GM21619 (cell line): ENCODE measurements at regions not wholly inside any gene's neighbourhood (a gene's known extent, or its start where the extent isn't known, plus 50 kb on each side); places are given as distances from the start of the nearest gene placed in this dataset.

Experiments used
- ATAC-seq: cut with Tn5 transposase; IDR thresholded peaks from one replicate; pipeline ENCODE4 v1.9.1; 2021; ENCODE audit not compliant: unreplicated experiment

DNA sequence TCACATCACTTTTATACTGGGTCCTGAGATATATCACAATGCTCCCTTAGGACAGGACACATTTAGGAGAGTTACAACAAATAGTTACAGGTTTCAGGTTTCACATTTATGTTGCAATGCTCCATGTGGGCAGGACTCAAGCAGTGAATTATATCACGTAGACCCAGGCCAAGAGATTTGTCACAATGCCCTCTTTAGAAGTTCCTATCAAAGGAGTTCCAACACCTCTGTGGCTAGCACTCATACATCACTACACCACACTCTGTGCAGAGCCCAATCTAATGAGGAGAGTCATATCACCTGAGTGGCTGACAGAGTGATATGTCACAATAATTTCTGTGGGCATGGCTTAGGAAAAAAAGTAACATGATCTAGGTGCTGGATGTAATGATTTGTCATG is 1068.2 kb upstream of the AMELY start:
- no peak for ATAC-seq

GRCh38 chrY:7977301-7977700 is 1065.7 kb upstream of the AMELY start:
- ATAC-seq = no peak

DNA sequence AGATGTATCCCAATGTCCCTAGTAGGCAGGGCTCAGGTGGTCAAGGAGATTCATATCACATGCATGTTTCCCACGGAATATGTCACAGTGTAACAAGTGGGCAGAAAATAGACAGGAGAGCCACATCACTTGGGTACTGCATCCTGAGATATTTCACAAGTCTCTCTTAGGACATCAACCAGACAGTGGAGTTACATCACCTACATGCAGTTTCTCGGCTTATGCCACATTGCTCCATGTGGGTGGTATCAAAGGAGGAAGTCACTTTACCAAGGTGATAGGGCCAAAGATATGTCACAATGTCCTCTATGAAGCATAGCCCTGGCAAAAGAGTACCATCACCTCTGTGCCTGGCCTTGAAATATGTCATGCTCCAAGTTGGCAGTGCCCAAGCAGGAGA is 1056.7 kb upstream of the AMELY start:
- no peak for ATAC-seq

- no peak for ATAC-seq
Measured at GRCh38 chrY:7966916-7967315, 1055.4 kb upstream of the AMELY start.

DNA sequence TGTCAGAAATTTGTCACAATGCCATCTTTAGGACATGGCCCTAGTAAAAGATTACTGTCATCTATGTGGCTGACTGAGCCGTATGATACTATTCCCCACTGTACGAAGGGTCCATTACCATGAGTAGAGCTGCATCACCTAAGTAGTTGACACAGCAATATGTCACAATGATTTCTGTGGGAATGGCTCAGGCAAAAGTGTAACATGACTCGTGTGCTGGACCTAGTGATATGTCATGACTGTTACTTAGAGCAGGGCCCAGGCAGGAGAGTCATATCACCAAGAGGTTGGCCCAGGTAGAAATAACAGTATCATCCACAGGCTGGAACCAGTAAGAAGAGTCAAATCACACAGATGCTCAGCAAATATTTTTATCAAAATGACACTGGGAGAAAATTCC is 1051.8 kb upstream of the AMELY start:
- no peak for ATAC-seq

DNA sequence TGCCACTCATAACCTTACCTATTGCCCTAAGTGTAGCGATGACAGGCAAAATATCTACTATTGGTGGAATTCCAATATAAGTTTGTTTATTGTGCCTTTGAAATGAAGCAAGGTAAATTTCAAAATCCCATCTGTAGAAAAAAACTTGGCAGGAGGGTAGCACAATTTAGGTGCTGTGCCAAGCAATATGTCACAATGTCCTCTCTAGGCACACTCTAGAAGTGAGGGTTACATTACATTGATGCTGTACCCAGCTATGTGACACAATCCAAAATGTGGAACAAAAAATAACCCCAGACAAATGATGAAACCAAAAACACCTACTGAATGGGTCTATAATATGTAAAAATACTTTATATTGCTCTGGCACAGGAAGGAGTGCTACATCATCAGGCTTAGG is 1050.8 kb upstream of the AMELY start:
- no peak for ATAC-seq

GRCh38 chrY:7961811-7962210 is 1050.3 kb upstream of the AMELY start:
- no peak for ATAC-seq

- ATAC-seq = no peak
Measured at GRCh38 chrY:7957773-7958172, 1046.2 kb upstream of the AMELY start.

DNA sequence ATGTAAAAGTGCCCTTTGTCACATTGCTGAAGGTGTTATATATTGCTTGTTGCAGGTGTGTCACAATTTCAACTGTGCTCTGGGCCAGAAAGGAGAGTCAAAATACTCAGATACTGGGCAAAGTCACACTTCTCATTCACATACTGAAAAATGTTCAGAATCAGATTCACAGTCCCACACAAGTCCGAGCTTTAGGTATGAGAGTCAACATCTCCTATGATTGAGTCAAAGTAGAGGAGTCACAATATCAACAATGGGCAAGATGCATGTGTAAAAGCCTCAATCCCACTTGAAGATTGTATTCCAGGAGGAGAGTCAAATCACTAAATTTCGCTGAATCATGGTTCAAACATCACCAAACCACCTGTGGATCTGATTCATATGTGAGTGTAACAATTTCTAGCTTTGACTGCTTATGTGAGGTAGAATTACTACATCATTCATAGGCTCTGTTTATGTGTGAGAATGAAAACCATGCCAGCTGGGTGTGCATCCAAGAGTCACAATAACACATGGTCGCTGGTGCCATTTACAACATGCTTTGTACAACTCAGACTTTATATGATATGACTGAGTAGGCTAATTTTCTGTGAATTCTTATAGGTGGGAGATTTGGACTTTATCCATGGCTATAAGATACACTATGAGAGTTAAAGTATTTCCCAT is 1039.8 kb upstream of the AMELY start:
- no peak for ATAC-seq

GRCh38 chrY:7944135-7944534 is 1032.6 kb upstream of the AMELY start:
- ATAC-seq = no peak

- no peak for ATAC-seq
Measured at GRCh38 chrY:7942711-7943110, 1031.2 kb upstream of the AMELY start.

- no peak for ATAC-seq
Measured at GRCh38 chrY:7941856-7942255, 1030.3 kb upstream of the AMELY start.

DNA sequence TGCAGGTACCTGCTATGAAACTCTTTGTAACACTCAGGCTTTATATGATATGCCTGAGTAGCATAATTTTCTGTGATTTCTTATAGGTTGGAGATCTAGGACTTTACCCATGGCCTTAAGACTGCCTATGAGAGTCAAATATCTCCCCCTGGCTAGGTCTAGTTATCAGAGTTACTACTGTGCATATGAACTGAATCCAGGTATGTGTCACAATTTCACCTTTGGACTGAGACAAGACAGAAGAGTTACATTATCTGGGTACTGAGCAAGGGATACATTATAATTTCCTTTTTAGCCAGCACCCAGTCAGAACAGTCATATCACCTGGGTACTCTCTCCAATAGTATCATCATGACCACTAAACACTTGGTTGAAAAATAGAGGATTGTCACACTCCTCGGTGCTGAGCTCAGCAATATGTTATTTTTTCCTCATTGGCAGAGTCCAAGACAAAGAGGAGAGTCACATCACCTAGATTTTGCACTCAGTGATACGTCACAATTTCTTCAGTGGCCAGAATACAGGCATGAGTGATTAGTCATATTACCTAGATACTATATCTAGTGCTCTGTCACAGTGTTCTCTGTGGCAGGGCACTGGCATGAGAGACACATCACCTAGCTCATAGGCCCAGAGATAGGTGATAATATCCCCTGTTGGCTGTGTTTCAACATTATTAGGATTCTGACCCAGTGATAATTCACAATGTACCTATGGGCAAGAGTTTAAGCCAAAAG is 1027.6 kb upstream of the AMELY start:
- ATAC-seq = no peak

DNA sequence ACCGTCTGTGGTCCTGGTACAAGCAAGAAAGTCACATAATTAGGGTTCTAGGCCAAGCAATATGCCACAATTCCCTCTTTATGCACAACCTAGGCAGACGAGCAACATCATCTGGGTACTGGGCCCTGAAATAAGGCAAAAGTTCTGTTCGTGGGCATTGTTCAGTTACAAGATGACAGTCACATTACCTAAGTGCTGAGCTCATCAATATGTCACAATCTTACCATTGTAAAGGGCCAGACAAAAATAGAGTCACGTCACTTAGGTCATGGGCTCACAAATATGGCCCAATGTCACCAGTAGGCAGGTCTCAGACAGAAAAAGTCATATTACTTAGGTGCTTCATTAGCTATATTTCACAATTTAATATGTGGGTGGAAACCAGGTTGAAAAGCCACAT is 1025.3 kb upstream of the AMELY start:
- no peak for ATAC-seq

DNA sequence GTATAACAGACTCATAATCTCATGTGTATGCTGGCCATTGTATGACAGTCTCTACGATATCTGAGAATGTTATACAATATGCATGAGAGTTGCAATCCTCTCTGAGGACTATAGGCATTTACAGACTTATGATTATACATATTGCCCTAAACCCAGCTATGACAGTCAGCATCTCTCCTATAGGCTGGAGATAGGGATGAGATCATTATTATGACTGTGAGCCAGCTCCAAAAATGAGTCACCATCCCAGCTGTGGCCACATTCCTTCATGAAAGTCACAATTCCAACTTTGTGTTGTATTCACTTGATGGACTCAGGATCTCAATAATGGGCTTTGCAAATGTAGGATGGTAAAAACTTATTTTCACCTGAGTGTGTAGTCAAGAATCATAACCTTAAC is 1024.5 kb upstream of the AMELY start:
- no peak for ATAC-seq

DNA sequence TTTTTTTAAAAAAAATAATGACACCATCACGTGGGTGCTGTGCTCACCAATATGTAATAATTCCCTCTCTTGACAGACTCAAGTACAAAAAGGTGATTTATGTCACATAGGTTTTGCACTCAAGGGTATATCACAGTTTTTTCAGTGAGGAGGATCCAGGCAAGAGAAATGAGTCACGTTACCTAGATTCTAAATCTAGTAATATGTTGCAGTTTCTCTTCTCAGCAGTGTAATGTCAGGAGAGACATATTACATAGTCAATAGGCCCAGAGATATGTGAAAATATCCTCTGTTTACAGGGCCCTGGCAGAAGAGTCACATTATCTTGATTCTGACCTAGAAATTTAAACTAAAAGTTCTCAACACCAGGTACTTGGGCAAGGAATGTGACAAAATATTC is 1024.1 kb upstream of the AMELY start:
- no peak for ATAC-seq

GRCh38 chrY:7932424-7932823 is 1020.9 kb upstream of the AMELY start:
- no peak for ATAC-seq

- no peak for ATAC-seq
Measured at GRCh38 chrY:7929866-7930265, 1018.3 kb upstream of the AMELY start.

DNA sequence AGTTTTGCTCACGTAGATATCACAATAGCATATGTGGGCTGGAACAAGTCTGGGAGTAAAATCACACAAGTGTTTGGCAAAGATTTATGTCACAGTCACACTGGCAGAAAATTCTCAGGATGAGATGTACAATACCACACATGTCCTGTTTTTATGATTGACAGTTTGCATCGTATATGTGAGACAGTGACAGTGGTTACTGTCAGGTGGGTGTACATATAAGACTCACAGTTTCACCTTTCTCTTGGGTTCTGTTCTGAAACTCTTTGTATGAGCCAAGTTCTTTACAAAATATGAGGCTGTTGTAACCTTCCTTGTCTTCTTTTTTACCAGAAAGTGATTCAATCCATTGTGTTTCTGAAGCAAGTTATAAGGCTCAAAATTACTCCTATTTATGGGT is 1012.5 kb upstream of the AMELY start:
- ATAC-seq = no peak

DNA sequence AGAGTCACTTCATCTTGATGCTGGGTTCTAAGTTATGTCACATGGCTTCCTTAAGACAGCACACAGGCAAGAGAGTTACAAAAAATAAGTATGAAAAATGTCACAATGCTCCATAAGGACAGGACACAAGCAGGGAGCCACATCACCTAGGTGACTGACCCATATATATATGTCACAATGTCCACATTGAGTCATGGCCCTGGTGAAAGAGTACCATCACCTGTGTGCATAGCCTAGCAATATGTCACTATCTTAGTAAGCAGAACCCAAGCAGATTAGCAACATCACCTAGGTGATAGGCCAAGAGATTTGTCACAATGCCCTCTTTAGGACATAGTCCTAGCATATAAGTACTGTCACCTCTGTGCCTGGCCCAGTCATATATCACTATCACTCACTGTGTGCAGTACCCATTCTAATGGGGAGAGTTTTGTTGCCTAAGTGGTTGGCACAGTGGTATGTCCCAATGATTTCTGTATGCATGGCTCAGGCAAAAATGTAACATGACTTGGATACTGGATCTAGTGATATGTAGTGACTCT is 1012.0 kb upstream of the AMELY start:
- ATAC-seq = no peak

- no peak for ATAC-seq
Measured at GRCh38 chrY:7920382-7920781, 1008.8 kb upstream of the AMELY start.

- ATAC-seq = no peak
Measured at GRCh38 chrY:7888506-7888905, 977.0 kb upstream of the AMELY start.

DNA sequence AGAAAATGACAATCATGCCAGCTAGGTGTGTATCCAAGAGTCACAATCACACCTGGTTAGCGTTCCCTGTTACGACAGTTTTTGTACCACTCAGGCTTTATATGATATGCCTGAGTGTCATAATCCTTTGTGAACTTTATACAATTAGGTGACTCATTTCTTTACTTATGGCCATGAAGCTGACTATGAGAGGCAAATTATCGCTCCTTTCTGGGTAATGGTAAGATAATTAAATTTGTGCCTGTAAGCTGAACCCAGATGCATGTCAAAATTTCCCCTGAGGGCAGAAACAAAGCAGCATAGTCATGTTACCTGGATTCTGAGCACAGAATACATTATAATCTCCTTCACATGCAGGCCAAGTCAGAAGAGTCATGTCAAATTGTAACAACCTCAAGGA is 970.1 kb upstream of the AMELY start:
- no peak for ATAC-seq
